Esophagus squamous epithelium (tissue), 4 donors: ENCODE measurements at regions not wholly inside any gene's neighbourhood (a gene's known extent, or its start where the extent isn't known, plus 50 kb on each side); places are given as distances from the start of the nearest gene placed in this dataset.

ENCODE experiments used
- POLR2A ChIP-seq, 4 donors: fragments of 450-650 bp; IDR thresholded peaks; one replicate each; pipeline ENCODE4 v1.6.1; 2017; ENCODE audit warnings: antibody characterized with exemption in 4 of 4, mild to moderate bottlenecking in 4 of 4, moderate library complexity in 3 of 4
- TF ChIP-seq, protein P1 (sequence below), 6 experiments: fragments of 450-650 bp in 4 of 6; fragments of 200-600 bp in 2 of 6; sonication (generic) in 2 of 6; IDR thresholded peaks; one replicate each; pipeline ENCODE4 v1.5.1; 2016 to 2019; ENCODE audit warnings: antibody characterized with exemption in 6 of 6, mild to moderate bottlenecking in 4 of 6, moderate library complexity in 4 of 6

DNA sequence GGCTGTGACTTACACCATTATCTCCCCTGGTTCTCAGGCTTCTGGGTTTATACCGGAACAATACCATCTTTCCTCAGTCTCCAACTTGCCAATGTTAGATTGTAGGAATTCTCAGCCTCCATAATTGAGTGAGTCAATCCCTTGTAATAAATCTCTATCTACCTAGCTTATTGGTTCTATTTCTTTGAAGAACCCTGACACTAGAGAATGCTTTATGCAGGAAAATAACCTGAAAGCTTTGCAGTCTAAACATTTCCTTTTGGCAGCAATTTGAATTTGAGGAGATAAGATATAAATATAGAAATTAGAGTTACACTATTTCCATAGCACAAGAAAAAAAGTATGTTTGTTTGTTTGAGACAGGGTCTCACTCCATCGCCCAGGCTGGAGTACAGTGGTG lies 278.1 kb upstream of the CDH18 start:
- no peak for TF ChIP-seq POLR2A (IDR thresholded peaks at IDR 0.05)
- TF ChIP-seq, protein P1, sequence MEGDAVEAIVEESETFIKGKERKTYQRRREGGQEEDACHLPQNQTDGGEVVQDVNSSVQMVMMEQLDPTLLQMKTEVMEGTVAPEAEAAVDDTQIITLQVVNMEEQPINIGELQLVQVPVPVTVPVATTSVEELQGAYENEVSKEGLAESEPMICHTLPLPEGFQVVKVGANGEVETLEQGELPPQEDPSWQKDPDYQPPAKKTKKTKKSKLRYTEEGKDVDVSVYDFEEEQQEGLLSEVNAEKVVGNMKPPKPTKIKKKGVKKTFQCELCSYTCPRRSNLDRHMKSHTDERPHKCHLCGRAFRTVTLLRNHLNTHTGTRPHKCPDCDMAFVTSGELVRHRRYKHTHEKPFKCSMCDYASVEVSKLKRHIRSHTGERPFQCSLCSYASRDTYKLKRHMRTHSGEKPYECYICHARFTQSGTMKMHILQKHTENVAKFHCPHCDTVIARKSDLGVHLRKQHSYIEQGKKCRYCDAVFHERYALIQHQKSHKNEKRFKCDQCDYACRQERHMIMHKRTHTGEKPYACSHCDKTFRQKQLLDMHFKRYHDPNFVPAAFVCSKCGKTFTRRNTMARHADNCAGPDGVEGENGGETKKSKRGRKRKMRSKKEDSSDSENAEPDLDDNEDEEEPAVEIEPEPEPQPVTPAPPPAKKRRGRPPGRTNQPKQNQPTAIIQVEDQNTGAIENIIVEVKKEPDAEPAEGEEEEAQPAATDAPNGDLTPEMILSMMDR (IDR thresholded peaks at IDR 0.05): no peak
